ENCODE measurements at regions not wholly inside any gene's neighbourhood (a gene's known extent, or its start where the extent isn't known, plus 50 kb on each side); places are given as distances from the start of the nearest gene placed in this dataset.
"Not testable (repeated sequence)": the region's sequence is repeated elsewhere in the genome, so short reads cannot be mapped to it uniquely, and the experiment has no call there.

DNA sequence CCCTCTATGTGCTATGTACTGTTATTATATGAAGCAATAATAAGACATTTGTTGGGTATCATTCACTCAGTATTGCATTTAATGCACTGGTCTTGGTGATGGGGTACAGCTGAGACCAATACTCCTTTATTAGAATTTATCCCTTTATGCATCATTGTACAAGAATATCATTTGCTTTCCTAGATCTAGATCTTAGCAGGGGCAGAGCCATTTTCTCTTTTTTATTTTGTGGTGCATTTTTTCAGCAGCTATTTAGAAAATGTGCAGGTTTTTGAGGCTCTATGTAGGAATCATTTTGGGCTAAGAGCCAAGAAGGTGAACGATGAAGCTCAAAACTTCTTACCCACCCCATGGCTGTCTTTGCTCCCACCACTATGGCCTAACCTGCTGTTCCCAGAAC is 114.2 kb downstream of the OR2B2 start:
- no peak overlapping the region for H3K4me3 ChIP-seq (ENCODE audit: low read depth, low read length)

GRCh38 chr6:27796736-27797481 is 115.3 kb downstream of the OR2B2 start:
- not testable (repeated sequence) for H3K4me3 ChIP-seq (ENCODE audit: low read depth, low read length)

More for the DNA sequence above, 114.2 kb downstream of the OR2B2 start:
- no peak for TF ChIP-seq CTCF (IDR thresholded peaks at IDR 0.05; ENCODE audit: borderline replicate concordance, insufficient read depth, low read depth, low read length)

DNA sequence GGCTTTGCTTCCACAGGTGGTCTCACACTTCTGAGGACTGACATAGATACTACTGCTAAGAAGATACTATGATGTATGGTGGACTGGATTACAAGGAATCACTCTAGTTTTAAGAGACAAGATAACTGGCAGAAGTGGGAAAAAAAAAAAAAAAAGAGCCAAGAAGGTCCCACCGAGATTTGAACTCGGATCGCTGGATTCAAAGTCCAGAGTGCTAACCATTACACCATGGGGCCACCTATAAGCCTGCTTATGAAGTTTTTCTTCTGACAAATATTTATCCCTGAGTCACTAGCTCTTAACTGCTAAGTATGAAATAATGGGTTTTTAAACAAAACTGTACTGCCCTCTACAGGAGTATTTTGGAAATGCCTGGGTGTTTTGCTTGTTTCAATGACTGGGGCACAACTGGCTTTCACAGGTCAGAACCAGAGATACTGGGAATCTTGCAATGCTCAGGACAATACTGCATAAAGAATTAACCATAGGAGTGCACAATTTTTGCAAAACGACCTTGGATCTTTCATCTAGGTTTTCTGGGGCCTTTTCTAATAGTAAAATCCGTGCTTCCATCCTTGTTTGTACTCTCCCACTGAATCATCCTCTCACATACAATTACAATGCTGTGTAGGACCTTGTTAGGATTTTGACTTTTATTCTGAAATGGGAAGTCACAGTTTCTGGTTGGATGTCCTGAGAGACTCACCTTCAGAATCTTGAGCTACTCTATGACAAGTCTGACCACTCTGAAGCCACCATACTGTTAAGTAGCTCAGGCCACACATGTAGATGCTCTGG is 116.3 kb downstream of the OR2B2 start:
- H3K4me3 ChIP-seq (ENCODE audit: low read depth, low read length): no peak overlapping the region
- TF ChIP-seq CTCF (IDR thresholded peaks at IDR 0.05; ENCODE audit: borderline replicate concordance, insufficient read depth, low read depth, low read length): peak; percentile 56; the same call in 1 of the 2 replicates

DNA sequence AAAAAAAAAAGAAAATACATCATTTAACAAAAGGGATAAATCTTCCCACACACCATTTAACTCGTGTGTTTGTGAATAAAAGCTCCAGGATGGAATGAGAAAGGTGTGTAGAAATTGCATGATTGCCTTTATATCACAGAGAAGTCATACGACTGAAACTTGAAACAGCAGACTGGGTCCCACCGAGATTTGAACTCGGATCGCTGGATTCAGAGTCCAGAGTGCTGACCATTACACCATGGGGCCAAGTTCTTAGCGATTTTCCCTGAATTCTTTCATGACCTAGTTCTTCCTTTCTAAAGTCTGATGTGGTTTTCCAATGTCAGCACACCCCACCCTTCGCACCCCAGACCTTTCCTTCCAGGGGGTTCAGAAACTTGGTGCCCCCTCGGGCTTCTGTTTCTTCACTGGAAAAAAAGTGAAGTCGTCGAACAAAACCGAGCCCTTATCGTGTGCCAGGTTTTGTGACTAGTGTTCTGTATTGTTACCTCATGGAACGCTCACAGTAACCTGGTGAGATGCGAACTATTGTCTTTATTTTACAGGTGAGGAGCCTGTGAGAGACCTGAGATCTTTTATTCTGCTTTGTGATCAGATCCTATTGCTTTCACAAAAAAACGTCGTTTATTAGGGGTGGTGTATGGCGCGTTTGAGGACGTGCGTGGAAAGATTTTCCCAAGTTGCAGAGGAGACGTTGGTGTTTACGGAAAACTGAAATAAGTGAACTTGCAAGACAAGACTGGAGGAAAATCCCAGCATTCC is 120.8 kb downstream of the OR2B2 start:
- peak overlapping the region; percentile 48 for H3K4me3 ChIP-seq (ENCODE audit: low read depth, low read length)
- TF ChIP-seq CTCF (IDR thresholded peaks at IDR 0.05; ENCODE audit: borderline replicate concordance, insufficient read depth, low read depth, low read length): no peak

DNA sequence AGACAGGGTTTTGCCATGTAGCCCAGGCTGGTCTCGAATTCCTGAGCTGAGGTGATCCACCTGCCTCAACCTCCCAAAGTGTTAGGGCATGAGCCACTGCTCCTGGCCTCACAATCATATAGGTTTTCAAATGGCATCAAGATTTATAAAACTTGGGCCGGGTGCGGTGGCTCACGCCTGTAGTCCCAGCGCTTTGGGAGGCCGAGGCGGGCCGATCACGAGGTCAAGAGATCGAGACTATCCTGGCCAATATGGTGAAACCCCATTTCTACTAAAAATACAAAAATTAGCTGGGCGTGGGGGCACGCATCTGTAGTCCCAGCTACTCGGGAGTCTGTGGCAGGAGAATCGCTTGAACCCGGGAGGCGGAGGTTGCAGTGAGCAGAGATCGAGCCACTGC is 123.8 kb downstream of the OR2B2 start:
- not testable (repeated sequence) for H3K4me3 ChIP-seq (ENCODE audit: low read depth, low read length)

DNA sequence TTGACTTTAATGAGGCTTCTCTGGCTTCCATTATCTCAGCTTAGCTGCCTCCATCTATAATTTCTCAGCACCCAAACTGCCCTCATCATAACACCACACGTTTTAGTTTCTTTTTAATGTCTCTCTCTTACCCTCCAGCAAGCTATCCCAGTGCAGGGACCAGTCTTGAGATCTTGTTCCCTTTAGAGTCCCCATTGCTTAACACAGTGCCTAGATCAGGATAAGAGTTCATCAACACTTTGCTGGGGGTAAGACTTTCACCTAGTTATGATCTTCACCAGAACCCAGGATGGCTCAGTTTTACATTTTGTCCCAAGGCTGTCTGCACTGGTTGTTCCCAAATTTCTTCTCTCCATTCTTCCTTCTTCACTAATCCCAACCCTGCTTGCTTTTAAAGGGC is 126.1 kb downstream of the OR2B2 start:
- no peak for TF ChIP-seq CTCF (IDR thresholded peaks at IDR 0.05; ENCODE audit: borderline replicate concordance, insufficient read depth, low read depth, low read length)
- H3K4me3 ChIP-seq (ENCODE audit: low read depth, low read length): no peak overlapping the region

DNA sequence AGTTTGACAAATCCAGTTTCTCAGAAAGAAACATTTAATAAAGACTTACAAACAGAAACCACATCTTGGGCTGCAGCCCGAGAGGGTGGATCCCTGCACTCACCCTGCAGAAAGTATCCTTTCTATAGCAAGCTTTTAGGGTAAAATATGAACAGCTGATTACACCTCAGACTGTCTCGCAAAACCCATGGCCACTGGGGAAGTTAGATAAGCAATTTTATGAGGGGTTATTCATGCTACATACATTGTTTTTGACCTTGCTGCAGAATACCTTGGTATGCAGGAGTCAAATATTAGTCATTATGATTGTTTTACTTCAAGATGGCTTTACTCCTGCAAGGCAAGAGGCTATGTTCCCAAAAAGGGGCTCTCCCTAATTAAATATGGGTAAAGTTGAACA is 126.9 kb downstream of the OR2B2 start:
- H3K4me3 ChIP-seq (ENCODE audit: low read depth, low read length): no peak overlapping the region
- no peak for TF ChIP-seq CTCF (IDR thresholded peaks at IDR 0.05; ENCODE audit: borderline replicate concordance, insufficient read depth, low read depth, low read length)

Data from GM12875 (cell line).